Choroid plexus epithelial cell (primary cell): ENCODE measurements at regions not wholly inside any gene's neighbourhood (a gene's known extent, or its start where the extent isn't known, plus 50 kb on each side); places are given as distances from the start of the nearest gene placed in this dataset.
"Not testable (repeated sequence)": the region's sequence is repeated elsewhere in the genome, so short reads cannot be mapped to it uniquely, and the experiment has no call there.

Source experiments
- DNase-seq: peaks from one replicate; pipeline ENCODE4 v3.0.0-alpha.2; 2010; ENCODE audit warnings: low read depth
- H3K4me3 ChIP-seq: 2 replicates; pipeline ENCODE4 v1.5.1; 2011; ENCODE audit warnings: low read depth, mild to moderate bottlenecking, control low read depth, low read length, moderate library complexity
- TF ChIP-seq, protein P1 (sequence below): conservative IDR thresholded peaks from 2 replicates; pipeline ENCODE4 v1.5.1; 2011; ENCODE audit warnings: low read depth, mild to moderate bottlenecking, control low read depth, inconsistent platforms, low read length, moderate library complexity

GRCh38 chr11:109958131-109958820 lies 134.9 kb upstream of the ZC3H12C start:
- DNase-seq, result no peak
- H3K4me3 ChIP-seq, result no peak overlapping the region
- TF ChIP-seq, protein P1, sequence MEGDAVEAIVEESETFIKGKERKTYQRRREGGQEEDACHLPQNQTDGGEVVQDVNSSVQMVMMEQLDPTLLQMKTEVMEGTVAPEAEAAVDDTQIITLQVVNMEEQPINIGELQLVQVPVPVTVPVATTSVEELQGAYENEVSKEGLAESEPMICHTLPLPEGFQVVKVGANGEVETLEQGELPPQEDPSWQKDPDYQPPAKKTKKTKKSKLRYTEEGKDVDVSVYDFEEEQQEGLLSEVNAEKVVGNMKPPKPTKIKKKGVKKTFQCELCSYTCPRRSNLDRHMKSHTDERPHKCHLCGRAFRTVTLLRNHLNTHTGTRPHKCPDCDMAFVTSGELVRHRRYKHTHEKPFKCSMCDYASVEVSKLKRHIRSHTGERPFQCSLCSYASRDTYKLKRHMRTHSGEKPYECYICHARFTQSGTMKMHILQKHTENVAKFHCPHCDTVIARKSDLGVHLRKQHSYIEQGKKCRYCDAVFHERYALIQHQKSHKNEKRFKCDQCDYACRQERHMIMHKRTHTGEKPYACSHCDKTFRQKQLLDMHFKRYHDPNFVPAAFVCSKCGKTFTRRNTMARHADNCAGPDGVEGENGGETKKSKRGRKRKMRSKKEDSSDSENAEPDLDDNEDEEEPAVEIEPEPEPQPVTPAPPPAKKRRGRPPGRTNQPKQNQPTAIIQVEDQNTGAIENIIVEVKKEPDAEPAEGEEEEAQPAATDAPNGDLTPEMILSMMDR, result no peak

- H3K4me3 ChIP-seq, result no peak overlapping the region
- TF ChIP-seq, protein P1, result no peak
- DNase-seq, result no peak
These were observed 134.4 kb upstream of the ZC3H12C start for GRCh38 chr11:109958821-109959166.

DNA sequence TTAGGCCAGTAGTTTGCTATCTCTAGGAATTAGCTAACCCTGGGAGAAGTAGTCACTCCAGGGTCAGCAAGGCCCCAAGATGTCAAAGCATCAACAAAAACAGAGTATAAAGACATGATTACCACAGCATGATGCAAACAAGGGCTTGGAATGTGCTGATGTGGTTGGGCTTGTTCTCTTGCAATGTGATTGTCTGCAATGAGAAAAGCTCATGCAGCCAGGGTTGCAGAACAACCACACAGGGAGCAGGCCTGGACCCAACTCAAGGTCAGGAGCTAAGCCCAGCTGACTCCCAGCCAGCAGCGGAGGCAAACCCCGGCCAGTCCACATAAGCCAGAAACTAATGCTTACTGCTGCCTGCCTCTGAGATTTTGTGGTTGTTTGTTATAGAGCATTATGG lies 132.4 kb upstream of the ZC3H12C start:
- TF ChIP-seq, protein P1, result no peak
- no peak overlapping the region for H3K4me3 ChIP-seq
- peak; percentile 99 for DNase-seq

GRCh38 chr11:109961261-109961660 lies 131.9 kb upstream of the ZC3H12C start:
- TF ChIP-seq, protein P1, result no peak

DNA sequence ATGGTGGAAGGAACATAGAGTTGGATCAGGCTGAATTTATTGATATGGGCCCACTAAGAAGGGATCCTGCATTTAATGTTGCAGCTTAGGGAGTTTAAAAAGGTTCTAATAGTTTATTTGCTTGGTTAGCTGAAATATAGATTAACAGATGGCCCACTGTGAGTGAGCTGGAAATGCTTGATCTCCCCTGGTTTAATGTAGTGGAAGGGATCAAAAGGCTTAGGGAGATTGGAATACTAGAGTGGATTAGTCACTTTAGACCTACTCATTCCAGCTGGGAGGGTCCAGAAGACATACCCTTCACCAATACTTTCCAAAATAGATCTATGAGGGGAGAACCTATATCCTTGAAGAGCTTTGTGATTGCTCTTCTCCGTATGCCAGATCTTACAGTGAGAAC lies 130.1 kb upstream of the ZC3H12C start:
- no peak for DNase-seq
- TF ChIP-seq, protein P1, result no peak
- H3K4me3 ChIP-seq, result no peak overlapping the region

More at GRCh38 chr11:109961261-109961660, 131.9 kb upstream of the ZC3H12C start:
- no peak for DNase-seq
- H3K4me3 ChIP-seq, result no peak overlapping the region

DNA sequence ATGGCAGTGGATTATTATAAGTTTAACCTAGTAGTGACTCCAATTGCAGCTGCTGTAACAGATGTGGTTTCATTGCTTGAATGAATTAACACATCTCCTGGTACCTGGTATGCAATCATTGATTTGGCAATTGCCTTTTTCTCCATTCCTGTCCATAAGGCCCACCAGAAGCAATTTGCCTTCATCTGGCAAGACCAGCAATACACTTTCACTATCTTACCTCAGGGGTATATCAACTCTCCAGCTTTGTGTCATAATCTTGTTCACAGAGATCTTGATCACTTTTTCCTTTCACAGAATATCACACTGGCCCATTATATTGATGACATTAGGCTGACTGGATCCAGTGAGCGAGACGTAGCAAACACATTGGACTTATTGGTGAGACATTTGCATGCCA lies 128.7 kb upstream of the ZC3H12C start:
- TF ChIP-seq, protein P1, result no peak
- H3K4me3 ChIP-seq, result no peak overlapping the region
- no peak for DNase-seq

DNA sequence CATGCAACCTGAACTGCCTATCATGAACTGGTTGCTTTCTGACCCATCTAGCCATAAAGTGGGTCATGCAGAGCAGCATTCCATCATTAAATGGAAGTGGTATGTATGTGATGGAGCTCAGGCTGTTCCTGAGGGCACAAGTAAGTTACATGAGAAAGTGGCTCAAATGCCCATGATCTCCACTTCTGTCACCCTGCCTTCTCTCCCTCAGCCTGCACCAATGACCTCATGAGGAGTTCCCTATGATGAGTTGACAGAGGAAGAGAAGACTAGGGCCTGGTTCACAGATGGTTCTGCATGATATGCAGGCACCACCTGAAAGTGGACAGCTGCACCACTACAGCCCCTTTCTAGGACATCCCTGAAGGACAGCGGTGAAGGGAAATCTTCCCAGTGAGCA lies 127.7 kb upstream of the ZC3H12C start:
- DNase-seq, H3K4me3 ChIP-seq: not testable (repeated sequence)

DNA sequence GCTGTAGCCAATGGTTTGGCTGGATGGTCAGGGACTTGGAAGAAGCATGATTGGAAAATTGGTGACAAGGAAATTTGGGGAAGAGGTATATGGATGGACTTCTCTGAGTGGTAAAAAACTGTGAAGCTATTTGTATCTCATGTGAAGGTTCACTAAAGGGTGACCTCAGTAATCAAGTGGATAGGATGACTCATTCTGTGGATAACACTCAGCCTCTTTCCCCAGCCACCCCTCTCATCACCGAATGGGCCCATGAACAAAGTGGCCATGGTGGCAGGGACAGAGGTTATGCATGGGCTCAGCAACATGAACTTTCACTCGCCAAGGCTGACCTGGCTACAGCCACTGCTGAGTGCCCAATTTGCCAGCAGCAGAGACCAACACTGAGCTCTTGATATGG lies 127.3 kb upstream of the ZC3H12C start:
- H3K4me3 ChIP-seq, DNase-seq: not testable (repeated sequence)

GRCh38 chr11:109967136-109967535 lies 126.1 kb upstream of the ZC3H12C start:
- not testable (repeated sequence) for DNase-seq, H3K4me3 ChIP-seq
